Prostate gland (tissue), 2 donors: ENCODE measurements at regions not wholly inside any gene's neighbourhood (a gene's known extent, or its start where the extent isn't known, plus 50 kb on each side); places are given as distances from the start of the nearest gene placed in this dataset.

Experiments used
- CTCF ChIP-seq, 4 experiments: fragments of 200-600 bp in 2 of 4; fragments of 450-650 bp in 2 of 4; sonication (generic) in 2 of 4; IDR thresholded peaks; 1 replicate in 3 of 4; 2 replicates in 1 of 4; pipeline ENCODE4 v1.5.1; 2016 to 2019; ENCODE audit warnings: antibody characterized with exemption in 4 of 4, mild to moderate bottlenecking in 2 of 4, moderate library complexity in 2 of 4
- POLR2A ChIP-seq: fragments of 450-650 bp; IDR thresholded peaks from one replicate; pipeline ENCODE4 v1.6.1; 2016; ENCODE audit warnings: antibody characterized with exemption, mild to moderate bottlenecking
- POLR2AphosphoS5 ChIP-seq: sonication (generic); formaldehyde crosslinking; IDR thresholded peaks from one replicate; pipeline ENCODE4 v1.6.1; 2017; ENCODE audit warnings: antibody characterized with exemption

DNA sequence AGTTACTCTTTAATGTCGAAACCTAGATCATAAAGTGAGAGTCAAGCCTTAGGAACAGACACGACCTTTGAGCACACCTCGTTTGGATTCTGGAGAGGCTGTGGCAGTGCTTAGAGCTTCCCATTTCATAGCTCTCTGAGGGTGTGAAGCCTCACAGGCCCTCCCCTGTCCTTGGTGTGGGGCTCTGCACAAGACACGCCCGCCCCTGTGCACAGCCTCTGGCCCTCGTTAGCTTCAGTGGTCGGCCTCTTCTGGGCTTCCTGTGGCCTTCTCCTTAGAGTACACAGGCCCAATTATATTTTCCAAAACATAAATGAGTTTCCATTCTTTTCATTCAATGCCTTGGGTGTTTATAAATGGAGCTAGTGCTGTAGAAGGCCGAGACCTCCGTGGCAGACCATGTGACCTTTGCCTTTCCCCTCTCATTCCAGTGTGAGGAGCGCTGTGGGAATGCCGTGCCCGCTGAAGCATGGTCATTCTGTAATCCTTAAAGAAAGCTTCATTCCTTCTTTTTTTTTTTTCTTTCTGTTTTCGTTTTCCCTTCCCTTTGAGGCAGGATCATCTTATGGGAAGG lies 208.6 kb downstream of the DCDC2C start:
- TF ChIP-seq POLR2AphosphoS5 (no peak), CTCF (IDR thresholded peaks at IDR 0.05) (no peak), POLR2A (no peak)
